T-cell (primary cell): ENCODE measurements at regions not wholly inside any gene's neighbourhood (a gene's known extent, or its start where the extent isn't known, plus 50 kb on each side); places are given as distances from the start of the nearest gene placed in this dataset.

Experiments used
- ATAC-seq, 4 experiments: fragments of 200-7000 bp in 3 of 4; fragments of 150-1000 bp in 1 of 4; cut with Tn5 transposase; replicated peaks in 1 of 4; 1 replicate in 3 of 4; 2 replicates in 1 of 4; pipeline ENCODE4 v1.10.0; 2021; ENCODE audit warnings: moderate library complexity in 3 of 4, mild to moderate bottlenecking in 2 of 4, moderate number of reproducible peaks in 1 of 4
- CTCF ChIA-PET, 2 donors: fragments of 300-600 bp; sonication (Branson Sonifier 250); formaldehyde crosslinking; loops; one replicate each; lab custom pipeline; 2022; ENCODE audit warnings: antibody characterized with exemption in 2 of 2; lab: Charles Lee
- POLR2A ChIA-PET, 2 donors: fragments of 300-600 bp; sonication (Branson Sonifier 250); formaldehyde crosslinking; loops; one replicate each; lab custom pipeline; 2022; ENCODE audit warnings: antibody characterized with exemption in 2 of 2; lab: Charles Lee
- DNase-seq, 35 experiments: peaks; one replicate each; pipeline versions ENCODE4 v3.0.0 to v3.0.0-alpha.2; 2013 to 2023
- H3K27ac ChIP-seq: one replicate; pipeline ENCODE4 v1.5.1; 2013; ENCODE audit warnings: low read length
- H3K27me3 ChIP-seq, 2 experiments: replicated peaks in 1 of 2; 1 replicate in 1 of 2; 2 replicates in 1 of 2; pipeline versions ENCODE4 v1.6.1 to v1.7.0; 2013; ENCODE audit warnings: low read length in 1 of 2, mixed read lengths in 1 of 2; ENCODE audit not compliant: control insufficient read depth in 2 of 2, insufficient read depth in 2 of 2; ENCODE audit errors: extremely low read depth in 1 of 2
- H3K36me3 ChIP-seq, 2 donors: 1 replicate in 1 of 2; 2 replicates in 1 of 2; pipeline versions ENCODE4 v1.6.1 to v1.7.0; 2013; ENCODE audit warnings: low read length in 1 of 2; ENCODE audit not compliant: control insufficient read depth in 2 of 2, insufficient read depth in 1 of 2; ENCODE audit errors: extremely low read depth in 1 of 2
- H3K4me1 ChIP-seq, 2 experiments: 1 replicate in 1 of 2; 2 replicates in 1 of 2; pipeline versions ENCODE4 v1.6.1 to v1.7.0; 2013; ENCODE audit warnings: low read length in 2 of 2, mixed read lengths in 1 of 2; ENCODE audit not compliant: insufficient read depth in 2 of 2, control insufficient read depth in 1 of 2; ENCODE audit errors: extremely low read depth in 1 of 2
- H3K4me3 ChIP-seq, 2 donors: 1 replicate in 1 of 2; 2 replicates in 1 of 2; pipeline versions ENCODE4 v1.5.1 to v1.7.0; 2013; ENCODE audit warnings: mild to moderate bottlenecking in 2 of 2, low read length in 1 of 2, moderate library complexity in 1 of 2; ENCODE audit not compliant: control insufficient read depth in 1 of 2; ENCODE audit errors: extremely low read depth in 1 of 2
- H3K9me3 ChIP-seq: 2 replicates; pipeline ENCODE4 v1.7.0; 2013
- H3K27ac Mint-ChIP-seq, 2 donors: one replicate each; pipeline ENCODE4 v1.8.0; 2020 to 2021; ENCODE audit warnings: mild to moderate bottlenecking in 2 of 2, mixed read lengths in 2 of 2
- H3K27me3 Mint-ChIP-seq, 2 donors: one replicate each; pipeline ENCODE4 v1.8.0; 2021 to 2022; ENCODE audit warnings: mixed read lengths in 2 of 2
- H3K36me3 Mint-ChIP-seq: one replicate; pipeline ENCODE4 v1.8.0; 2021; ENCODE audit warnings: mixed read lengths
- H3K4me1 Mint-ChIP-seq, 3 donors: one replicate each; pipeline ENCODE4 v1.8.0; 2020 to 2022; ENCODE audit warnings: mixed read lengths in 3 of 3, mild to moderate bottlenecking in 1 of 3
- H3K4me3 Mint-ChIP-seq, 3 donors: one replicate each; pipeline ENCODE4 v1.8.0; 2020 to 2022; ENCODE audit warnings: mild to moderate bottlenecking in 3 of 3, mixed read lengths in 3 of 3, moderate library complexity in 3 of 3
- H3K9me3 Mint-ChIP-seq, 3 donors: one replicate each; pipeline ENCODE4 v1.8.0; 2020 to 2022; ENCODE audit warnings: mixed read lengths in 3 of 3
- WGBS: methylation state at CpG from one replicate; pipeline ENCODE4 v1.1.5; 2013; ENCODE audit warnings: missing lambda C conversion rate; ENCODE audit not compliant: insufficient coverage; 5-methylcytosine and 5-hydroxymethylcytosine counted together

DNA sequence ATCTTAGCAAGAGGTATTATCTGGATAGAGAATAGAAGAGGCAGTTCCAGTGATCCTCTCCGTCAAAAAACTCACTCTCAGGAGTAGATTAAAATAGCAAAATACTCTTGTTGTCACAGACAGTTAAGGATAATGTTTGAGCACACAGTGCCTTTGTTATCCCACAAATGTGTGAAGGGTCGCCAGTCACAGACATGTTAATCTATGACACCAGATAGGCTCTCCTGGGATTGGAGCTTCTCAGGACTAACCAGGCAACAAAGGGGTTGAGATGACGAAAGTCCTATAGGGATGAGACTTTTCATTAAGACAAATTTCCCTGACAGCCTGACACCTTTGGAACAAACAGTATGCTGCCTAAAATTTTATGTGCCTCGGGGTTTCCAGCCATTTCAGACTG lies 1947.1 kb downstream of the OLFM4 start:
- Histone ChIP-seq H3K4me3 (no peak overlapping the region), H3K4me1 (no peaks in the 10 kb centered on the region), H3K27me3 (no peaks in the 10 kb centered on the region), H3K27ac (no peak overlapping the region), H3K36me3 (no peaks in the 10 kb centered on the region), H3K9me3 (no peaks in the 10 kb centered on the region)
- no peaks in the 10 kb centered on the region for H3K27me3 Mint-ChIP-seq
- ChIA-PET POLR2A (no interaction called here), CTCF (no interaction called here)
- DNase-seq (no peak), ATAC-seq (no peak)
- no peaks in the 10 kb centered on the region for H3K36me3 Mint-ChIP-seq
- WGBS = 80% methylated on average over 2 of the region's 4 CpGs
- H3K27ac Mint-ChIP-seq = no peak overlapping the region
- peaks cover 9 to 12% (median 11%) of the 10 kb centered on the region in 3 donors for H3K9me3 Mint-ChIP-seq
- no peak overlapping the region for H3K4me3 Mint-ChIP-seq
- no peaks in the 10 kb centered on the region for H3K4me1 Mint-ChIP-seq

DNA sequence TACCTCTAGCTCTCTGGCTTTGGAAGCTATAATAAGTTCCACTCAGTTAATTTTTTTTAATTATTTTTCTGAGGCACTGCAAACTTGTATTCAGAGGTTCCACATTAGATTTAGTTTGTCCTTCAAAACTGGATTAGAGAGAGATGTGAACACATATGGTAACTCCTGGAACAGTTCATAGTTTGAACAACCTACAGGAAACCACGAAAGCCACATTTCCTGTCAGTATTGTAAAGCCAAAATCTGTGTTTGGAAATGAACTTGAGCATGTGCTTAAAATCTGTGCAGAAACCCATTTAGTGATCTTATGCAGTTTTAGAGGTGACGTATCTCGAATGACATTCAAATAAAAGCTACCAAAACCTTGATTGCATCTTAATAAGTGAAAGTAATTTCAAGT lies 1952.0 kb downstream of the OLFM4 start:
- no peaks in the 10 kb centered on the region for H3K36me3 ChIP-seq
- Mint-ChIP-seq H3K36me3 (no peaks in the 10 kb centered on the region), H3K4me3 (no peak overlapping the region), H3K4me1 (no peaks in the 10 kb centered on the region), H3K27me3 (no peaks in the 10 kb centered on the region), H3K9me3 (peaks cover 8 to 15% (median 10%) of the 10 kb centered on the region in 3 donors), H3K27ac (no peak overlapping the region)
- H3K4me1 ChIP-seq = no peaks in the 10 kb centered on the region
- CTCF ChIA-PET = no interaction called here
- H3K9me3 ChIP-seq = no peaks in the 10 kb centered on the region
- WGBS = no CpG with 5 or more reads among the region's 3 CpGs
- no peak overlapping the region for H3K4me3 ChIP-seq
- no peak overlapping the region for H3K27ac ChIP-seq
- POLR2A ChIA-PET = no interaction called here
- ATAC-seq (no peak), DNase-seq (no peak)
- no peaks in the 10 kb centered on the region for H3K27me3 ChIP-seq

DNA sequence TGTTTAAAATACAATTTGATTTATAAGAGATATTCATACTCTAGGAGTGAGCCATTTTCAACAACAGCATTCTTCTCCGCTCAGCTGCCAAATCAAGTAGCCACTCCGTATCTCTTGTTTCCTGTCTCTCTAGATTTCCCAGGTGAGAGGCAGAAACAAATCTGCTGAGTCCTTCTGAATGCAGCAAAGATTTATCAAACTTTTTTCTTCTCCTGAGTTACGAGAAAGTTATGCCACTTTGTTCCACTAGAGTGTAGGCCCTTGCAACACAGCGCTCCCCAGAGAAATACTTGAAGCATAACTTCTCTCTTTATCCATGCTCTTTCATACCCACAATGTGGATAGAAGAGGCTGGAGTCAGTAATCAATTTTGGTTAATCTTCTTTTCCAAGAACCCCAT lies 1960.8 kb downstream of the OLFM4 start:
- no peaks in the 10 kb centered on the region for H3K27me3 Mint-ChIP-seq
- no peak overlapping the region for H3K27ac Mint-ChIP-seq
- no peaks in the 10 kb centered on the region for H3K36me3 ChIP-seq
- H3K4me1 ChIP-seq = no peaks in the 10 kb centered on the region
- H3K4me3 Mint-ChIP-seq = no peak overlapping the region
- ATAC-seq = no peak
- 92% methylated on average over 2 of the region's 4 CpGs for WGBS
- ChIA-PET CTCF (no interaction called here), POLR2A (no interaction called here)
- no peak overlapping the region for H3K27ac ChIP-seq
- no peaks in the 10 kb centered on the region for H3K36me3 Mint-ChIP-seq
- peaks cover 7 to 20% (median 15%) of the 10 kb centered on the region in 3 donors for H3K9me3 Mint-ChIP-seq
- H3K4me3 ChIP-seq = no peak overlapping the region
- H3K27me3 ChIP-seq = no peaks in the 10 kb centered on the region
- no peaks in the 10 kb centered on the region for H3K4me1 Mint-ChIP-seq
- H3K9me3 ChIP-seq = peaks cover 2% of the 10 kb centered on the region
- no peak for DNase-seq

DNA sequence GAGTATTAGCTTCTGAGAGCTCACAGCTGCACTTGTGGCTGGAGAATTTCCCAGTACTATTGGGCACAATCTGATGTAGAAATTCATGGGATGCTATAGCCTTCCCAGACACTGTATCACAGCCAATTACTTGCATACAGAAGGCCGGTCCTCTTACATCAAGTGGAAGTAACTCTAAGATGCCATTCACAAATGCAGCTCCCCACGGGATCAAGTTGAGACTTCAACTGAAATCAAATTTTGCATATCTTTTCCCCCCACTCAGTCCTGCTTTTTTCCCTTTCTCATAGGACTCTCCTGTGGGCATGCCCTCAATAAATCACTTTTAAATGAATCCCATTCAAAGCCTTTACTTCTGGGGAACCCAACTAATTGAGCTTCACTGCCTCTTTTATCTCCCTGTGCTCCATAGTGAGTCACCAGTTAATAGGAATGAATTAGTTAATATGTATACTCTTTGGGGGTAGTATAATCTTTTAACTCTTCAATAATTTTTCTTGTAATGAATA lies 1970.8 kb downstream of the OLFM4 start:
- no peak for ATAC-seq
- POLR2A ChIA-PET = no interaction called here
- Histone ChIP-seq H3K9me3 (peaks cover 2% of the 10 kb centered on the region), H3K27me3 (no peaks in the 10 kb centered on the region), H3K27ac (no peak overlapping the region), H3K4me1 (no peaks in the 10 kb centered on the region), H3K36me3 (no peaks in the 10 kb centered on the region), H3K4me3 (no peak overlapping the region)
- H3K4me1 Mint-ChIP-seq = no peaks in the 10 kb centered on the region
- H3K9me3 Mint-ChIP-seq = peaks cover 11 to 32% (median 31%) of the 10 kb centered on the region in 3 donors
- no peaks in the 10 kb centered on the region for H3K27me3 Mint-ChIP-seq
- no peak overlapping the region for H3K27ac Mint-ChIP-seq
- CTCF ChIA-PET = no interaction called here
- no peak overlapping the region for H3K4me3 Mint-ChIP-seq
- DNase-seq = no peak
- H3K36me3 Mint-ChIP-seq = no peaks in the 10 kb centered on the region
- WGBS = no CpG with 5 or more reads among the region's 2 CpGs

DNA sequence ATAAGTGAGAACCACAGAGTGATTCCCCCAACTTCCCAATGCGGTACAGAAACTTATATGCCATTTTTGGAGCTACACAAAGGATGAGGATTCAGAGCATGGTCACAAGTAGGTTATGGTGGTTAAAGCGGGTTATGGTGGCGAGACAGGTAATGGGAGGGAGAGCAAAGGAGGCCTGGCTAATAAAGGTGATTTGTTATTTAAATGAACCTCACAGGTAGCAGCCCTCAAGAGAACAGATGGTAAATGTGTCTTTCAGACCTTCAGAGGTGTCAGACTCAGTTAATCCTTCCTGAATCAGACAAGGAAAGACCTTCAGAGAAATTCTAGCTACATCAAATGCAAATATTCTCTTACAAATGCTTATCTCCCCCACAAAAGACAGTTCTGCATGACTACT lies 1971.4 kb downstream of the OLFM4 start:
- CTCF ChIA-PET = no interaction called here
- H3K36me3 ChIP-seq = no peaks in the 10 kb centered on the region
- no peak for ATAC-seq
- Mint-ChIP-seq H3K27me3 (no peaks in the 10 kb centered on the region), H3K9me3 (peaks cover 10 to 32% (median 31%) of the 10 kb centered on the region in 3 donors), H3K27ac (no peak overlapping the region), H3K36me3 (no peaks in the 10 kb centered on the region), H3K4me1 (no peaks in the 10 kb centered on the region), H3K4me3 (no peak overlapping the region)
- no peak overlapping the region for H3K4me3 ChIP-seq
- no peaks in the 10 kb centered on the region for H3K27me3 ChIP-seq
- peaks cover 2% of the 10 kb centered on the region for H3K9me3 ChIP-seq
- H3K4me1 ChIP-seq = no peaks in the 10 kb centered on the region
- H3K27ac ChIP-seq = no peak overlapping the region
- DNase-seq = no peak
- WGBS = no CpG with 5 or more reads among the region's 3 CpGs
- POLR2A ChIA-PET = no interaction called here

DNA sequence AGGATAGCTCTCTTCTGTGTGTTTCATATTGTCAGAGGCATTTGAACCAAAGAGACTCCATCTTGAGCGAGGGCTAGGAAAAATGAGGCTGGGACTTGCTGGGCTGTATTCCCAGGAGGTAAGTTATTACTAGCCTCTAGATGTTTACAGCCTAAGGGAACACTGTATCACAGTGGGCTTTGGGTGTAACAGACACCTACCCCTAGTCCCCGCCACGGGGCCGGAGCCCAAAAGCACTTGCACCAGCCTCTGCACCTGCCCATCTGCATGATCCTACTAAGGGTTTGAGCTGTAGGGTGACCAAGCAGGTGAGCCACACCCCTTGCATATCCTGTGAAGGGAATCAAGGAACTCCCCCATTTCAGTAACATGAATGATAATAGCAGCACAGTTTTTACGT lies 1972.2 kb downstream of the OLFM4 start:
- Mint-ChIP-seq H3K27me3 (no peaks in the 10 kb centered on the region), H3K4me1 (no peaks in the 10 kb centered on the region), H3K27ac (no peak overlapping the region), H3K4me3 (no peak overlapping the region), H3K9me3 (peaks cover 7 to 33% (median 29%) of the 10 kb centered on the region in 3 donors), H3K36me3 (no peaks in the 10 kb centered on the region)
- POLR2A ChIA-PET = no interaction called here
- WGBS = 56% methylated on average over 1 of the region's 5 CpGs
- Histone ChIP-seq H3K27ac (no peak overlapping the region), H3K36me3 (no peaks in the 10 kb centered on the region), H3K27me3 (no peaks in the 10 kb centered on the region), H3K4me1 (no peaks in the 10 kb centered on the region), H3K4me3 (no peak overlapping the region), H3K9me3 (peaks cover 2% of the 10 kb centered on the region)
- no peak for ATAC-seq
- CTCF ChIA-PET = no interaction called here
- no peak for DNase-seq

DNA sequence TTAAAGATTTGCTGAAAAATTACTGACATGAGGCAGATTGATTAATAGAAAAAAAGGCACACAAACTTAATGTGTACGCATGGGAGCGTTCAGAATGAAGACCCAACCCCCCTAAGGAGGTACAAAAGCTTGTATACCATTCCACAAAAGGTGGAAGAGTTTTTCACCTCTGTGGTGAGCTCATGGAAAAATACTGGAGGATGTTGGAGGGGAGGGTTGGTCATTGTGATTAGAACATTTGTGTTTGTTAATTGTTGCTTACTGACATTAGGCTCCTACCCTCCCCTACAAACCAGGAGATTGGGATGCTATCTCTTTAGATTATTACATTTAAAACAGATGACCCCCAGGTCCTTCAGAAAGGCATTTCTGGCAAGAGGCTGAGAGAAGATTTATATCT lies 1973.3 kb downstream of the OLFM4 start:
- no peaks in the 10 kb centered on the region for H3K36me3 Mint-ChIP-seq
- no peaks in the 10 kb centered on the region for H3K4me1 ChIP-seq
- POLR2A ChIA-PET = no interaction called here
- no peak overlapping the region for H3K4me3 Mint-ChIP-seq
- peaks cover 2% of the 10 kb centered on the region for H3K9me3 ChIP-seq
- H3K4me1 Mint-ChIP-seq = no peaks in the 10 kb centered on the region
- H3K27ac Mint-ChIP-seq = no peak overlapping the region
- H3K4me3 ChIP-seq = no peak overlapping the region
- CTCF ChIA-PET = no interaction called here
- H3K27me3 ChIP-seq = no peaks in the 10 kb centered on the region
- WGBS = no CpG with 5 or more reads among the region's 2 CpGs
- ATAC-seq = no peak
- H3K27ac ChIP-seq = no peak overlapping the region
- H3K27me3 Mint-ChIP-seq = no peaks in the 10 kb centered on the region
- peaks cover 11 to 35% (median 28%) of the 10 kb centered on the region in 3 donors for H3K9me3 Mint-ChIP-seq
- no peak for DNase-seq
- H3K36me3 ChIP-seq = no peaks in the 10 kb centered on the region
